HG03342 (cell line): ENCODE measurements at regions not wholly inside any gene's neighbourhood (a gene's known extent, or its start where the extent isn't known, plus 50 kb on each side); places are given as distances from the start of the nearest gene placed in this dataset.

Experiments used
- ATAC-seq: cut with Tn5 transposase; IDR thresholded peaks from one replicate; pipeline ENCODE4 v1.9.1; 2021; ENCODE audit warnings: mild to moderate bottlenecking, moderate library complexity; ENCODE audit not compliant: unreplicated experiment

DNA sequence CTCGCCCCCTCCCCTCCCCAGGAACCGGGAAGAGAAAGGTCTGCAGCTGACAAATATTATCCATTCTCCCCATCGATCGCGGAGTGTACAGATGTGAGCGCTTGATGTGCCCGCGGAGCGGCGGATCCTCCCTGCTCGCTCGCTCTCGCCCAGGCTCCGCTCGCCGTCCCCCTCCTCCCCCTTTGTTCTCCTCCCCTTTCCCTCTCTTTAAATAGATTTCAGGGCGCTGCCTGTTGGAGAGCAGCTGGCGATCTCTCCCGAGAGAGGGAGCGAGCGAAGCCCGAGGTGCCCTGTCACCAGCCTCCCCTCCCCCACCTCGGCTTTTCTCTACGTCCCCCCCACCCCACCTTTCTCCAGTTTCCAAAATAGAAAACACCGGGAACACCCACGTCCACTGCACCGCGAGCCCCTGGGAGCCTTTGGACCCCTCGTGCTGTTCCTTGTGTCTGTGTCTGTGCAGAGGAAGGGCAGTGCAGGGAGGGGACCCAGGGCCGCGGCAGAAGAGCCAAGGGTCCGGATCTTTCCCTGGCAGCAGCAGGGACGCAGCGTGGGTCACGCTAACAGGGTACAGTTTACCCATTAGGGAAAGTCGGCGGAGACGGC lies 56.6 kb upstream of the BCOR start:
- ATAC-seq = no peak

DNA sequence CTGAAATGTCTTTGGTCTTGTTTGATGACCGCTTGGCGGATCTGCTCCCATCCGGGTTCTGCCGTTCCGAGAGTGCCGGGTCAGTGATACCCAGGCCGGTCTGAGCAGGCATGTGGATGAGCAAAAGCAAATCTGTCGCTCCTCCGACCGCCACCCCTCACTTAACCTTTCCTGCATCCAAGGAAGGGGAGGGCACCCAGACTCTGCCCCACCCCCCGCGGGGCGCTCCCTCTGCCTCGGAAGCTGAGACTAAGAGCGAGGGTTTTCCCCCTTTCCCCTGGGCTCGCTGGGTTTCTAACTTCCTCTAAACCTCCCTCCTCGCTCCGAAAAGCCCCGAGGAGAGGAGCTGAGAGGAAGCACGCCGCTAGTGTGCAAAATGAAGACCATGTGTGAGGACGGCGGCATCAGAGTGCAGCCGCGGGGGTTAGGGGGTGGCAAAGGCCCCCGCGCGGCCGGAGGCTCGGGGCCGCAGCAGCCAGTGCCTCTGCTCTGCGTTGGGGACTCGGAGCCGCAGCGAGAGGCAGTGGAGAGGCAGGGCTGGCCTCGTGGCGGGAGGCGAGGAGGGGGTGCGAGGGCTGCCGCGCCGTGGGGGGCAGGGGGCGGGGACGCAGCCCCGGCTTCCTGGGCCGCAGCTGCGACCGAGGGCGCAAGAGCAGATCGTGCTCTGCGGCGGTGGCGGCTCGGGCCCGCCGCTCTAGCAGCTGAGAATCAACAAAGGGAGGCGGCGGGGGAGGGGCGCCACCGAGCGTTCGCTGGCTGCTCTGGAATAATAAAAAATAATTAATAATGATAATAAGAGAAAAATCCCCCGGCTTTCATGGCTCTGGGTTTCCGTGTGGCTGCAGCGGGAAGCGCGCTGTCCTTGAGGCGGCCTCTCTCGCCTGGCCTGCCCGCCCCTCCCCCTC lies 55.8 kb upstream of the BCOR start:
- ATAC-seq = peak; percentile 55

DNA sequence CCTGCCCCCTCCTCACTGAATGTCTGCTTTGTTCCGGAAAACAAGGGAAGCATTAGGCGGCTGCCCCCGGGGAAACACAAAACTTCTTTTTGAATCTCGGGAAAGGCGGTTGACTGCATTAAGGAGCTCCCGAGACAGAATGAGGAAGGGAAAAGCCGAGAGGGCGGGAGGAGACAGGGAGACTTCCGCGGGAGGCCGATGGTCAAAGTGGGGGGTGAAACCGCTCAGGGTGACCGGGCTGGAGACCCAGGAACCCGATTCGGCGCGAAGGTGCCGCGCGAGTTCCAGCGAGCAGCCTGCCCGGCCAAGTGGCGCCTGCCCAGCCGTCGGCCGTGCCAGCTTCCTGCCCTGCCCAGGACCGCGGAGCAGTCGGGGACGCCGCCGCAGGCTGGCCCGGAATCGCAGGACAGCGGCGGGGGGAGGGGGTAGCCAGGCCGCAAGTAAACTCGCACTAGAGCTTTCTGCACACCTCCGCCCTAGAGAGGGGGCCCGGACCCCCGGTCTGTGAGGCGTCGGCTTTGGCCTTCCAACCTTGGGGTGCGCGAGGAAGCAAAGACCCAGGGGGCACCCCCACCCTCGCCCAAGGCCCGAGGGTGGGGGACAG lies 55.1 kb upstream of the BCOR start:
- no peak for ATAC-seq

DNA sequence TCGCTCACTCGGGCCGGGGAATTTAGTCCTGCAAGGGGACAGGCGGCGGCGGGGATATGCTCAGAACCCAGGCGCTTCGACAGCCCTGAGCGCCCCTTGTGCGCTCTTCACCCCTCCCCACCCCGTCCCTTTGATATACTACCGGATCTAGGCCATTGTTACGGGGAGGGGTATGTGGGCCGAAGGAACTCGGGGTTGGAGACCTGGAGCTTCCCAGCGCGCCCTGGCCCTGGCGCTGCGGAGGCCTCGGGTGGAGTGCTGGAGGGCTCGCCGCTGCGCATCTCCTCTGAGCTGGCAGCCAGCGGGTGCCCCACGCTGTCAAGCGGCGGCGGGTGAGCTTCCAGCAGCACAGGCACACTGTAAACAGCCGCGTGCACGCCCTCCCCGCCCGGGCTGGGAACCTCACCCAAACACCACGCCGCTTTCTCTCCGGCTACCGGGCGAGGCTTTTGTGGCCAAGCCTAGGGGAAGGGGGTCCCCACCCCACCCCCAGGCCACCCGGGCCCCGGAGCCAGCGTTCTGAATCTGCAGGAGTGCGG lies 54.5 kb upstream of the BCOR start:
- ATAC-seq = no peak

DNA sequence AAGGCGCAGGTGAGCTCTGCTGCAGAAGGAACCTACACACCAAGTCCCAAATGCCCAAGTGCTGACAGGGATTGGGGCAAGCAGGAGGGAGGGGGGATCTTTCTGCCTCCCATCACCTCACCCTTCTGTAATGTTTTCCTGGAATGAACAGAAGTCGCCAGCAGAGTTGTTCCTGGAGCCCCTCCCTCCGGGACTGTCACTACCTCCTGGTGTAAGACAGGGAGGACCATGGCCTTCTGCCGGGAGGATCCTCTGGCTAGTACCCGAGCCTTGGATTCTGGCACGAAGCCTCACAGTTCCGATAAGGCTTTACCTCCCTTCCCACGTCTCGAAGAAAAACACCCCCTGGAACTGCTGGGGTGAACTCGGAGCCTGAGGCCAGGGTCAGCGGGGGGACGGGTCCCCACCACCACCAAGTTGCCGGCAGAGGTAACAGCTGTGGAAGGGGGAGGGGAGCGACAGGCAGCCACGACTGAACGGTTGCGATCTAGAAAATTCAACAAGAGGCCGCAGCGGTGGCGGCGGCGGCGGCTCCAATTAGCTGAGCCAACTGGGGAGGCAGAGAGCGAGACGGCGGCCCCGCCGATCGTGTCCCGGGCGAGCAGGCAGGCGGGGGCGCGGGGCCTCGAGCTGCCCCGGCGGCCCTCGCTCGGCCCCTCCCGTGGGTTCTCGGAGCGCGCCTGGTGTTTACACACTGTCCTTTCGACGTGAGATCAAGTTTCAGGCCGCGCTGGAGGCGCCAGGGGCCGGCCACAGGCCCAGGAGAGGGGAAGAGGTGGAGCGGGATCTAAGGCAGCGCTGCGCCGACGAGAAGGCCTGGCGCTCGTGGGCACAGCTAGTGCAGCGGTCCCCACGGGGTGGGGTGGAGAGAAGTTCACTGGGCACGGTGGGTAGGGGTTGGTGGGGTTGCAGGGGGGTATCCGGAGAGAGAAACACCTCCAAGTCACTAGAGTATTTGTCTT lies 53.7 kb upstream of the BCOR start:
- no peak for ATAC-seq

DNA sequence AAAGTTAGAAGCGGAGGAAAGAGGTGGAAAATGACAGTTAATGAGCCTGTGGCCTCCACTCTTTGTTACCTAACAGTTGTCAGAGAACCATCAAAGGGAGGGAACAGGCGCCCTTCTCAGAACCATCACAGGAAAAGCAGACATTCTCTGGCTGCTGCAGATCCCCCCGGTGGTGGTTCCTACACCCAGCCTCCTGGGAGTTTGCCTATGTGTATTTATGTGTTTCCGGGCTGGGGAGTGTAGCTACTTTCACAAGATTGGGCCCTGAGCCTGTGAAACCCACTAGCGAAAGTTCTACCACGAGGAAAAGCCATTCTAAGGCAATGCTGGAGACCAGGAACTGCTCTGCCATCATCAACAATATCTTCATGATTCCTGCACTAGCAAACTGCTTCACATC lies 52.7 kb upstream of the BCOR start:
- ATAC-seq = no peak

DNA sequence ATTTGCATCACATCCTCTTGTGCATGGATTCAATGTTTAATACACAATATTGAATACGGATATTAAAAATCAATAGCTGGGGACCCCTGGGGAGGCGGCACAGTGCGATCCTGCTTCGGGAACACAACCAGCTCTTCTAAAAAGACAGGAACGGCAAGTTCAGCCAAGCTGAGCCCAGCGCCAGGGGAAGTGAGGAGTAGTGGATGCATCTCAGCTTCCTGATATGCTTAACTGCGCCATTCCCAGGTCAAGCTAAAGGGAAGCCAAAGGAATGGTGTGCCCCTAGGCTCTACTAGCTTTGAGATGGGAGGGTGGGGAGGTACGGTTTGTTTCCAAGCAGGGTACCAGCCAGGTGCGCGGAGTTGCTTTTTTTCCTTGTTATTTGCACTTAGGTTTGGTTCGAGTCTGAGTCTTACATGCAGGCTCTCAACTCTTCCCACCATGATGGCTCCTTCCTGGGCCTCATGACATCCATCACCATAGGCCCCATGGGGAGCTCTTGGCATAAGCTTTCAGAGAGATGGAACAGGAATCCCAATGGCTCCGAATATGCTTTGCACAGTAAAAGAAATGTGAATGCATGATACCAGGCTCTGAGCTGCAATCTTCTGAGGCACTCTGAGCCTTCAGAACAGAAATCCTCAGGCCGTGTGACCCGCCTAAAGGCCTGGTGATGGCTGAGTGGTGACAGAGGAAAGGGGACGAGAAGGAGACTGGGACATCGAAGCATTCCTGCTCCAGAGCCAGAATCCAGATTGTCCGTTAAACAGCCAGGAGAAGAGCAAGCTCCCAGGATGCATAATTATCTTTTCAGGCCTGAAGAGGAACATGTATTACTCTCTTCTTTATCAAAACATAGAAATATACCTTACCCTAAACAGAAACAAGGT lies 51.8 kb upstream of the BCOR start:
- ATAC-seq = no peak

DNA sequence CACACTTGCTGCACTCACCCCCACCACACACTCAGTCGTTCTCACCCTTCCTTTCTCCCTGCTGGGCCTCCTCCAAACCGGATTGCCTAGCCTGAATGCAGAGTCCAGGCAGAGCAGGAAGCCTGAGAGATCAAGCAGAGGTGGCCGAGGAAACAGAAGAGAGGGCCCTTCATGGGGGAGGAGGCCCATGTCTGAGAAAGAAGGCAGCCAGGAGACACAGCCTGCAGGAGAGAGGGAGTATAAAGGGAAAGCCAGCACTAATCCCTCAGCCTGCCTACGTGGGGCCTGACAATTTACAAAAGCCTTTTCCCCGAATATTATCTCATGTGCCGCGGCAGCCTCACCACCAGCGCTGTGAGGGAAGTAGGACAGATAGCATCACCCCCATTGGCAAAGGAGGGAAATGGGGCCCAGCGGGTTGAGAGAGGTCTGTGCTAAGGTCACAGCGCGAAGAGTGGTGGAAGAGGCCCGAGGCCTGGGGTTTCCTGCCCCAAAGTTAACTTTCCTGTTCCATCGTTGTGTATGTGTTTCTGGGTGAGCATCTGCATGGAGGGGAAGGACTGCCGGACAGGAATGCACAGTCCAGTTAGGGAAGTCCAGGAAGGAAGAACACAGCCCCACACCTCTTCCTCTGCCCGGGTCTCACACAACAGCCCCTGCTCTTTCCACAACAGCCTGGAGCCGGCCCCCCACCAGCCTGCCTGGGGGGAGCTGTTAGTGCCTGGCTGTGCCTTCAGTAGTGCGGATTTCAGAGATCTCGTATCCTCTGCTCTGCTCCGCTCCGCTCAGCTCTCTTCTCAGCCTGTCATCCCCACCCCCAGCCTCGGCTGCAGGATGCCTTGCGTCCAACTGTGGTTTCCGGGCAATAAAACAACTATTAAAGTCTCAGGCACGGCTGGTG lies 50.9 kb upstream of the BCOR start:
- ATAC-seq = no peak

DNA sequence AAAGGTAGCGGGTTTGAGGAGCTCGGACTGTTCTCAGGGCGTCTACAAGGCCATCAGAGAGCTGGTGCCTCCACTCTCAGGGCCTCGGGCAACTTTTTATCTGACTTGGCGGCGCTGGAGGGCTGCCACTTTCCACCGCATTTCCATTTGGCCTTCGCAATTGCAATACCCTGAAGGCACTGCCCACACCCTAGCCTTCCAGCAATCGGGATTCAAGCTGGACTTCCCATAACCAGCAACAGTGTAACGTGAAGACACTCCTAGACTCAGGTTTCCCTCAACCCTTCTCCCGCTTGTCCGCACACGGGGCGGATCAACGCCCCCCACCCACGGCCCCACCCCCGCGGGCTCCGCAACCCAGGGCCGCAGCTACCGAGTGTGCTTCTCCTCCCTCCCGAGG lies 50.2 kb upstream of the BCOR start:
- no peak for ATAC-seq
